ENCODE measurements at regions not wholly inside any gene's neighbourhood (a gene's known extent, or its start where the extent isn't known, plus 50 kb on each side); places are given as distances from the start of the nearest gene placed in this dataset.

DNA sequence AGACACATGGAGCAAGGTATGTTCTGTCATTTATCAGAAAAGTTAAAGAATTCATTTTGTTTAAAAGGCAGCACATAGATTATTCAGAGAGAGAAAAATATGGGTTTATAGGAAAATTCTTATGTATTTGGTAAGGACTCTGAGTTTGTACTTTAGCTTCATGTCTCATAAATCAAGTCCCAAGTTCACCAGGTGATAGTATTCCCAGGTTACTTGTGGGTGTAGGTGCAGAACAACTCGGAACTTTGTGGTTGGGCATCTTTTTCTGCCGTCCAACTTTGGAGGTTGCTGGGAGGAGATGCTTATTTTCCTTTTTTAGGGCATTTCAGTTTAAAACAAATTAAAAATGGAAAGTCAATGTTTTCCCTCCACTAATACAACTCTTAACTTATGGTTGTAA, 269.8 kb upstream of the DMRT1 start:
- TF ChIP-seq, protein P1, sequence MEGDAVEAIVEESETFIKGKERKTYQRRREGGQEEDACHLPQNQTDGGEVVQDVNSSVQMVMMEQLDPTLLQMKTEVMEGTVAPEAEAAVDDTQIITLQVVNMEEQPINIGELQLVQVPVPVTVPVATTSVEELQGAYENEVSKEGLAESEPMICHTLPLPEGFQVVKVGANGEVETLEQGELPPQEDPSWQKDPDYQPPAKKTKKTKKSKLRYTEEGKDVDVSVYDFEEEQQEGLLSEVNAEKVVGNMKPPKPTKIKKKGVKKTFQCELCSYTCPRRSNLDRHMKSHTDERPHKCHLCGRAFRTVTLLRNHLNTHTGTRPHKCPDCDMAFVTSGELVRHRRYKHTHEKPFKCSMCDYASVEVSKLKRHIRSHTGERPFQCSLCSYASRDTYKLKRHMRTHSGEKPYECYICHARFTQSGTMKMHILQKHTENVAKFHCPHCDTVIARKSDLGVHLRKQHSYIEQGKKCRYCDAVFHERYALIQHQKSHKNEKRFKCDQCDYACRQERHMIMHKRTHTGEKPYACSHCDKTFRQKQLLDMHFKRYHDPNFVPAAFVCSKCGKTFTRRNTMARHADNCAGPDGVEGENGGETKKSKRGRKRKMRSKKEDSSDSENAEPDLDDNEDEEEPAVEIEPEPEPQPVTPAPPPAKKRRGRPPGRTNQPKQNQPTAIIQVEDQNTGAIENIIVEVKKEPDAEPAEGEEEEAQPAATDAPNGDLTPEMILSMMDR (conservative IDR thresholded peaks at IDR 0.05; ENCODE audit: low read length) = no peak
- TF ChIP-seq EZH2phosphoT487 (IDR thresholded peaks at IDR 0.05; ENCODE audit: borderline replicate concordance) = no peak
